ENCODE measurements at regions not wholly inside any gene's neighbourhood (a gene's known extent, or its start where the extent isn't known, plus 50 kb on each side); places are given as distances from the start of the nearest gene placed in this dataset.
"Not testable (repeated sequence)": the region's sequence is repeated elsewhere in the genome, so short reads cannot be mapped to it uniquely, and the experiment has no call there.

DNA sequence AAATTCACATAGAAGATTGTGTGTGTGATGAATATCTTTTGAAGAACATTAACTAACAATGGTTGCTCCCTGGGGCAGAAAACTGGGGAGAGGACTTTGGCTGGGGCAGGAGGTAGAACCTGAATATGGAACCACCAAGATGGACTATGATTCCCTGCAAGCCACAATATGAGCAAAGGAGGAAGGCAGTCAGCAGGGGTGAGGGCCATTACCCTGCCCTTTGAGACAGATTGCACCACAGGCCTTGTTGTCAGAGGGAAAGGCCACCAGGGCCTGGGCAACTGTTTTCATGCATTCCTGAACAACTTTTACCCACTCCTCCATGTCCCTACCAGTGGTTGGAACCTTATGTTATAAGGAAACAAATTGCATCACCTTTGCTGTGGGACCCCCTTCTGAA is 670.1 kb upstream of the POM121L12 start:
- no peak for DNase-seq (ENCODE audit: low spot score)
- Mint-ChIP-seq H3K4me1 (ENCODE audit: low read depth) (no peaks in the 10 kb centered on the region), H3K4me3 (ENCODE audit: low read depth) (no peak overlapping the region), H3K27me3 (ENCODE audit: low read depth) (no peaks in the 10 kb centered on the region), H3K27ac (no peak overlapping the region), H3K36me3 (ENCODE audit: low read depth) (no peaks in the 10 kb centered on the region), H3K9me3 (peaks cover 30% of the 10 kb centered on the region)
- intact Hi-C loops (cut with micrococcal nuclease): no loop called here

DNA sequence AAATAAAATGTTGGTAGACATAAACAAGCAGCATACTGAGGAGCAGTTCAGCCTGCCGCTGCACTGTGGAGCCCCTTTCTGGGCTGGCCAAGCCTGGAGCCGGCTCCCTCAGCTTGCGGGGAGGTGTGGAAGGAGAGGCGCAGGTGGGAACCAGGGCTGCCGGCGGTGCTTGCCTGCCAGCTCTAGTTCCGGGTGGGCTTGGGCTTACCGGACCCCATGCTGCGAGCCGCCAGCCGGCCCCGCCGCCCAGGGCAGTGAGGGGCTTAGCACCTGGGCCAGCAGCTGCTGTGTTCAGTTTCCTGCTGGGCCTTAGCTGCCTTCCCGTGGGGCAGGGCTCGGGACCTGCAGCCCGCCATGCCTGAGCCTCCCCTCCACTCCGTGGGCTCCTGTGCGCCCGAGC is 672.9 kb upstream of the POM121L12 start:
- H3K9me3 Mint-ChIP-seq: peaks cover 26% of the 10 kb centered on the region
- no peaks in the 10 kb centered on the region for H3K36me3 Mint-ChIP-seq (ENCODE audit: low read depth)
- DNase-seq (ENCODE audit: low spot score): no peak
- no peak overlapping the region for H3K27ac Mint-ChIP-seq
- no peaks in the 10 kb centered on the region for H3K27me3 Mint-ChIP-seq (ENCODE audit: low read depth)
- H3K4me1 Mint-ChIP-seq (ENCODE audit: low read depth): no peaks in the 10 kb centered on the region
- intact Hi-C loops (cut with micrococcal nuclease): no loop called here
- no peak overlapping the region for H3K4me3 Mint-ChIP-seq (ENCODE audit: low read depth)

DNA sequence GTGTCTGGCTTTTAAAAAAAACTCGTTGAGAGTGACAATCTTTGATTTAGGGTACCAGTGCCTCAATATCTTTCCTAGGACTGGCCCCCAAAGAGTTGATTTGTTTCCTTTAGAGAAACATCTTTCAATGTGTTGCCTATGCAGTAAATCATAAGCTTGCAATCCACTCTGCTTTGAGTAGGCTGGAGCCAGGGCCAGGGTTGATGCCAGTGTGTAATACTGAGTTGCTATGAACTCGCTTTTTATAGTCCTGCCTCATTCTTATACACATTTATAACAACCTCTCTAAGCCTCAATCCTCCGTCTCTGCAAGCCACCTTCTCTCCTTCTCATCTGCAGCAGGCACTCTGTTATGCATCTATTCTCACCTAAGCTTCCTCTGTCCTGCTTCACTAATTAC is 674.9 kb upstream of the POM121L12 start:
- DNase-seq (ENCODE audit: low spot score): no peak
- peaks cover 35% of the 10 kb centered on the region for H3K9me3 Mint-ChIP-seq
- intact Hi-C loops (cut with micrococcal nuclease): no loop called here
- no peaks in the 10 kb centered on the region for H3K4me1 Mint-ChIP-seq (ENCODE audit: low read depth)
- H3K36me3 Mint-ChIP-seq (ENCODE audit: low read depth): no peaks in the 10 kb centered on the region
- no peak overlapping the region for H3K4me3 Mint-ChIP-seq (ENCODE audit: low read depth)
- no peak overlapping the region for H3K27ac Mint-ChIP-seq
- H3K27me3 Mint-ChIP-seq (ENCODE audit: low read depth): no peaks in the 10 kb centered on the region

DNA sequence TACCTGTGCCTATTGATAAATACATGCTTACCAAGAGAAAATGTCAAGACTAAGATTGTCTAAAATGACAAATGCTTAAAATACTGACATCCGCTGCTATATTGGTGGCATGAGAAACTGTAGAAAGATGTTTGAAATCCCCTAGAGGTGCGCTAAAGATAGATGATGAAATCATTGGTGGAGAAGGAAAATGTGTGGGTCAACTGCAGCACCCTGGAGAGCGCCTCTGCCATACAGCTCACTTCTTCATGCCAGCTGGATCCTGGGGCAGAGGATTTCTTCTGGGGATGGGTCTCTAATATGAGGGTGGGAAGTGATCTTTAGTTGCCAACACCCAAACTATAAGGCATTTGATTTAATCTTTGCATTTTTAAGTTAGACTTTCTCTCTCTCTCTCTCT is 680.4 kb upstream of the POM121L12 start:
- intact Hi-C loops (cut with micrococcal nuclease): no loop called here
- no peaks in the 10 kb centered on the region for H3K4me1 Mint-ChIP-seq (ENCODE audit: low read depth)
- no peaks in the 10 kb centered on the region for H3K36me3 Mint-ChIP-seq (ENCODE audit: low read depth)
- no peak overlapping the region for H3K4me3 Mint-ChIP-seq (ENCODE audit: low read depth)
- H3K27me3 Mint-ChIP-seq (ENCODE audit: low read depth): no peaks in the 10 kb centered on the region
- no peak for DNase-seq (ENCODE audit: low spot score)
- peaks cover 38% of the 10 kb centered on the region for H3K9me3 Mint-ChIP-seq
- H3K27ac Mint-ChIP-seq: no peak overlapping the region

- Mint-ChIP-seq H3K9me3 (peaks cover 39% of the 10 kb centered on the region), H3K27ac (no peak overlapping the region), H3K36me3 (ENCODE audit: low read depth) (no peaks in the 10 kb centered on the region), H3K4me1 (ENCODE audit: low read depth) (no peaks in the 10 kb centered on the region), H3K4me3 (ENCODE audit: low read depth) (no peak overlapping the region), H3K27me3 (ENCODE audit: low read depth) (no peaks in the 10 kb centered on the region)
- intact Hi-C loops (cut with micrococcal nuclease): no loop called here
- no peak for DNase-seq (ENCODE audit: low spot score)
These were observed 683.1 kb upstream of the POM121L12 start for GRCh38 chr7:52352013-52352981.

DNA sequence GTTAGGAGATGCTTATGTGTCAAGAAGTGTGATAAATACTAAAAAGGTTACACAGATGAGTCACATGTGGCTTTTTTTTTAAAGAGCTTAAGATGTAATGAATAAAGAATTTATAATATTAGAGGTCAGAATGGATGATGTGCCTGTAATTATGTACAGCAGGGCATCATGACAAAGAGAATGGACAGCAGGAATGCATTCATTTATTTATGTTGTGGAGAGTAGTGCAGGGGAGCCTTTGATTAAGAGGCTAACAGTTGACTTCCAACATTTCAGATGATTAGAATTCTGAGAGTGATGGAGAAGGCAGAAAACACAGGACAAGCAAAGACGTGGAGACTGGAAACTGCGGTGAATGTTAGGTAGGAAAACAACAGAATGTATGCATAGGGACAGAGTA is 691.4 kb upstream of the POM121L12 start:
- no peak overlapping the region for H3K27ac Mint-ChIP-seq
- no peaks in the 10 kb centered on the region for H3K36me3 Mint-ChIP-seq (ENCODE audit: low read depth)
- H3K9me3 Mint-ChIP-seq: peaks cover 39% of the 10 kb centered on the region
- intact Hi-C loops (cut with micrococcal nuclease): no loop called here
- H3K4me1 Mint-ChIP-seq (ENCODE audit: low read depth): no peaks in the 10 kb centered on the region
- no peaks in the 10 kb centered on the region for H3K27me3 Mint-ChIP-seq (ENCODE audit: low read depth)
- no peak overlapping the region for H3K4me3 Mint-ChIP-seq (ENCODE audit: low read depth)
- no peak for DNase-seq (ENCODE audit: low spot score)

GRCh38 chr7:52340067-52340466 is 695.4 kb upstream of the POM121L12 start:
- Mint-ChIP-seq H3K4me3 (ENCODE audit: low read depth) (no peak overlapping the region), H3K36me3 (ENCODE audit: low read depth) (no peaks in the 10 kb centered on the region), H3K9me3 (peaks cover 29% of the 10 kb centered on the region), H3K27ac (no peak overlapping the region), H3K4me1 (ENCODE audit: low read depth) (no peaks in the 10 kb centered on the region), H3K27me3 (ENCODE audit: low read depth) (no peaks in the 10 kb centered on the region)
- no peak for DNase-seq (ENCODE audit: low spot score)
- intact Hi-C loops (cut with micrococcal nuclease): no loop called here

DNA sequence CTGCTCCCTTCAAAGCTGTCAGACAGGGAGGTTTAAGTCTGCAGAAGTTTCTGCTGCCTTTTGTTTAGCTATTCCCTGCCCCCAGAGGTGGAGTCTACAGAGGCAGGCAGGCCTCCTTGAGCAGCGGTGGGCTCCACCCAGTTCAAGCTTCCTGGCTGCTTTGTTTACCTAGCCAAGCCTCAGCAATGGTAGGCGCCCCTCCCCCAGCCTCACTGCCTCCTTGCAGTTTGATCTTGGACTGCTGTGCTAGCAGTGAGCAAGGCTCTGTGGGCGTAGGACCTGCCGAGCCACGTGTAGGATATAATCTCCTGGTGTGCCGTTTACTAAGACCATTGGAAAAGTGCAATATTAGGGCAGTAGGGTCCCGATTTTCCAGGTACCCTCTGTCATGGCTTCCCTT is 707.1 kb upstream of the POM121L12 start:
- H3K36me3 Mint-ChIP-seq (ENCODE audit: low read depth); H3K4me3 Mint-ChIP-seq (ENCODE audit: low read depth); intact Hi-C loops (cut with micrococcal nuclease); H3K27me3 Mint-ChIP-seq (ENCODE audit: low read depth); H3K27ac Mint-ChIP-seq; H3K4me1 Mint-ChIP-seq (ENCODE audit: low read depth): not testable (repeated sequence)
- peaks cover 27% of the 10 kb centered on the region for H3K9me3 Mint-ChIP-seq
- peak; percentile 8 for DNase-seq (ENCODE audit: low spot score)

- H3K36me3 Mint-ChIP-seq (ENCODE audit: low read depth): no peaks in the 10 kb centered on the region
- no peak overlapping the region for H3K4me3 Mint-ChIP-seq (ENCODE audit: low read depth)
- H3K27ac Mint-ChIP-seq: no peak overlapping the region
- no peaks in the 10 kb centered on the region for H3K27me3 Mint-ChIP-seq (ENCODE audit: low read depth)
- no peak for DNase-seq (ENCODE audit: low spot score)
- H3K9me3 Mint-ChIP-seq: peaks cover 43% of the 10 kb centered on the region
- H3K4me1 Mint-ChIP-seq (ENCODE audit: low read depth): peaks cover 2% of the 10 kb centered on the region
- intact Hi-C loops (cut with micrococcal nuclease): no loop called here
These were observed 710.2 kb upstream of the POM121L12 start for GRCh38 chr7:52325237-52325636.

GRCh38 chr7:52323202-52323746 is 712.2 kb upstream of the POM121L12 start:
- Mint-ChIP-seq H3K4me3 (ENCODE audit: low read depth) (no peak overlapping the region), H3K9me3 (peaks cover 36% of the 10 kb centered on the region), H3K36me3 (ENCODE audit: low read depth) (no peaks in the 10 kb centered on the region), H3K27me3 (ENCODE audit: low read depth) (no peaks in the 10 kb centered on the region), H3K27ac (no peak overlapping the region), H3K4me1 (ENCODE audit: low read depth) (peaks cover 2% of the 10 kb centered on the region)
- no peak for DNase-seq (ENCODE audit: low spot score)
- intact Hi-C loops (cut with micrococcal nuclease): no loop called here

- no peak for DNase-seq (ENCODE audit: low spot score)
- H3K27ac Mint-ChIP-seq: no peak overlapping the region
- no peaks in the 10 kb centered on the region for H3K36me3 Mint-ChIP-seq (ENCODE audit: low read depth)
- H3K9me3 Mint-ChIP-seq: peaks cover 42% of the 10 kb centered on the region
- H3K4me3 Mint-ChIP-seq (ENCODE audit: low read depth): no peak overlapping the region
- H3K27me3 Mint-ChIP-seq (ENCODE audit: low read depth): no peaks in the 10 kb centered on the region
- H3K4me1 Mint-ChIP-seq (ENCODE audit: low read depth): peaks cover 2% of the 10 kb centered on the region
- intact Hi-C loops (cut with micrococcal nuclease): no loop called here
These were observed 714.8 kb upstream of the POM121L12 start for GRCh38 chr7:52320610-52321009.

DNA sequence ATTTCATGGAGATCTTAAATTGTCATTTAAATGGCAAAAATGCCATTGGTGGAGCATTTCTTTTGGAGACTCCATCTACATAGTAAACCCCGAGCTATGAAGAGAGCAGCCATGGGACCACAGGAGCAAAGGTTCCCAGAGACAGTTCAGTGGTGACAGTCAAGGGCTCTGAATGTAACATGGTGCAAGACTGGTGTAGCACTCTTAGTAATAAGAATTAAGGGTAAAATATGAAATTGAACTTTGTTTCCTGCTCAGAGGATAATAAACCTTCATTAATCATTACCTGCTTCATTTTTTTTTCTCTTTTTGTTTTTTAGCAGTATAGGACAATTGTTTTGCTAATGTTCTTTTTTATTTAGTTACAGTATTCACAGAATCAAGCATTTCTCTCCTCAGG is 717.5 kb upstream of the POM121L12 start:
- H3K4me3 Mint-ChIP-seq (ENCODE audit: low read depth): no peak overlapping the region
- H3K27me3 Mint-ChIP-seq (ENCODE audit: low read depth): no peaks in the 10 kb centered on the region
- H3K4me1 Mint-ChIP-seq (ENCODE audit: low read depth): no peaks in the 10 kb centered on the region
- intact Hi-C loops (cut with micrococcal nuclease): no loop called here
- DNase-seq (ENCODE audit: low spot score): no peak
- peaks cover 47% of the 10 kb centered on the region for H3K9me3 Mint-ChIP-seq
- no peaks in the 10 kb centered on the region for H3K36me3 Mint-ChIP-seq (ENCODE audit: low read depth)
- no peak overlapping the region for H3K27ac Mint-ChIP-seq

- Mint-ChIP-seq H3K9me3 (peaks cover 26% of the 10 kb centered on the region), H3K27ac (no peak overlapping the region), H3K4me1 (ENCODE audit: low read depth) (no peaks in the 10 kb centered on the region), H3K27me3 (ENCODE audit: low read depth) (no peaks in the 10 kb centered on the region), H3K36me3 (ENCODE audit: low read depth) (no peaks in the 10 kb centered on the region), H3K4me3 (ENCODE audit: low read depth) (no peak overlapping the region)
- intact Hi-C loops (cut with micrococcal nuclease): no loop called here
- no peak for DNase-seq (ENCODE audit: low spot score)
These were observed 723.5 kb upstream of the POM121L12 start for GRCh38 chr7:52311886-52312285.

Data from activated T-helper 2 cell treated with anti-CD3 and anti-CD28 coated beads, Interferon-gamma antibody, Interleukin-2, Interleukin-4, amounts not matched to agents 10 μg/mL and 5 μg/mL and 100 μg/mL, durations not matched to agents 14 hours and 24 hours and 36 hours (primary cell).